ENCODE measurements at regions not wholly inside any gene's neighbourhood (a gene's known extent, or its start where the extent isn't known, plus 50 kb on each side); places are given as distances from the start of the nearest gene placed in this dataset.
"Not testable (repeated sequence)": the region's sequence is repeated elsewhere in the genome, so short reads cannot be mapped to it uniquely, and the experiment has no call there.

DNA sequence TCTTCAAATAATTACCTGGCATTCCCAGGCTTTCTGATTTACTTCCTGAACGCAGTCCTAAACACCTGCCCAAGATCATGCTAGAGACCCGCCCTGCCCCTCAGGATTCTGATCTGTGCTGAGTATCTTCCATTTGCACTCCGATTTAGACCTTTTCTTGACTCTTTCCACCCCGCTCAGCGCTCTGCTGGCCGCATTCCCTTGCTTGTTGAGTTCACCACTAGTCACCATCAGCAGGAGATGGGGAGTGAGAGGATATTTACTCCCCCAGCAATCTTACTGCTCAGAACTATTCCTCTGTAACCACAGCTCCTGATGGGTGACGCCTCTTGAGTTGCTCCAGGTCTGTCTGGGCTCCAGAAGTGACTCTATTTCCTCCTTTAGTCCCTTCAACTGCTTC, 419.4 kb upstream of the MIR17HG start:
- DNase-seq (ENCODE audit: low read depth): no peak

DNA sequence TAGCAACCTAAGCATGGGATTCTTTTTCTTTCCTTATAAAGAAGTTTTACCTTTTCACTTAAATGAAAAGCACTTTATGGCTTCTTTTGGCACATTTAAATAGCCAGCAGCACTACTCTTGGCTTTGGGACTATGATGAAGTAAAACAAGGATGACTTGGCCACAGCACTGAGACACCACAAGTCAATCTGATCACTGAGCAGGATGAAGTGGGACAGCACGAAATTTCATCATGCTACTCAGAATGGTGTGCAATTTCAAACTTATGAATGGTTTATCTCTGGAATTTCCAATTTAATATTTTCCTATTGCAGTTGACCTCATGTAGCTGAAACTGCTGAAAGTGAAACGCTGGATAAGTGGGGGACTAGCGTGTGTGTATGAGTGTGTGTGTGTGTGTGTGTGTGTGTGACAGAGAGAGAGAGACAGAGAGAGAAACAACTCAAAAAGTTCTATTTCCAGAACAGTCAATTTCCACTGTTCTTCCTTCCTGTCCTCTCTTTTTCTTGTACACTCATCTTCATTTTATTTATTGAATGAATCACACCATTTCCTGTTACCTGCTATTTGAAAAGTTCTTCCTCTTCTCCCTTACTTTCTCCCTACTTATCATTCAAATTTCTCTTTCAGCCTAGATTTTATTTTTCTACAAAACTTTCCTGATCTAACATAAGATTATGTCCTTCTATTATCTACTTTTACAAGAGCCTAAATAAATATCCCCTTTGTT, 414.2 kb upstream of the MIR17HG start:
- DNase-seq (ENCODE audit: low read depth): no peak

DNA sequence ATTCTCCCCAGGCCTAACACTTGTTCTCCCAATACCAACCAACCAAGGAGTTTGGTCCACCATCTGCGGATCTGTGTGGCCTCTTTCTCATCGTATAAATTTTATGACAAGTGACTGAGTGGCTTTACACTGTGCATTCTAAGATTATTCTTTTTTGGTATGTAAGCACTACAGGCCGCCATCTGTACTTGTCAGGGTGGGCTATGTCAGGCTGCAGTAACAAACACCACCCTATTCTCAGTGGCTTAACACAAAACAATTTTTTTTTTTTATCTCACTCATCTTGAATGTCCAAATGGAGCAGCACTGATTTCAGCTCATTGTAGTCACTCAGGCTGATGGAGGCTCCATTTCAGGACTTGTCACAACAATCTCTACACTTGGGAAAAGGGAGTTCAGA, 412.7 kb upstream of the MIR17HG start:
- DNase-seq (ENCODE audit: low read depth): no peak

DNA sequence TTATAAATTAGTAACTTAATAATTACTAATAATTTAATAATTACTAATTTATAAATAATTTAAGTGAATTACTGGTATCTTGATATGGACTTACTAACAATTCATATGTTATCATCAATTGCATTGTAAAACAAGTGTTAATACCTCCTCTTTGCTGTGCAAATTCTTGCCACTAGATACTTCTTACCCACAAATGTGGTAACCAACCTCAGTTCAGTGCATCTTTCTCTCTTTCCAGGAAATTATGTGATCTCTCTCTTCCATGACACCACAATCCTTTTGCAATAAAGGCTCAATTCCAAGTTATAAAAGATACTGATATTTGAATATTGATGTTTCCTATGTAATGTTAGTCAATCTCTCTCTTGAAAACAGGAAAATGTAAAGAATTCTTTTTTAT, 408.6 kb upstream of the MIR17HG start:
- DNase-seq (ENCODE audit: low read depth): no peak

DNA sequence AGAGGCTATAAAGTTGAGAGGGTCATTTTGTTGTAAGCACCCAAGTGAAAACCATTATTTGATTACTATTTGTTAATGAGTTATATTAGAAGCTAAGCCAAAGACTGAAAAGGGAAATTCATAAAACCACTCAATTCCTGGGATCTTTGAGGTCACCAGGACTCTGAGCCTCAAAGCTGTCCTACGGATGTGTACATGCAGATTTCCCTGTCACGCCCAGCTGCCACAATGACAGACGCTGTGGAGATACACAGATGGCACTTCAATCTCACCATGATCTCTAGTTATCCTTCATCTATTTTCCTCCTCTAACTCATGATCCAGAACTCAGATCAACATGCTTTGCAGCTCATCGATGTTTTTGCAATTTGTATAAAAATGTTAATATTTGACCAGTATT, 403.5 kb upstream of the MIR17HG start:
- DNase-seq (ENCODE audit: low read depth): no peak

DNA sequence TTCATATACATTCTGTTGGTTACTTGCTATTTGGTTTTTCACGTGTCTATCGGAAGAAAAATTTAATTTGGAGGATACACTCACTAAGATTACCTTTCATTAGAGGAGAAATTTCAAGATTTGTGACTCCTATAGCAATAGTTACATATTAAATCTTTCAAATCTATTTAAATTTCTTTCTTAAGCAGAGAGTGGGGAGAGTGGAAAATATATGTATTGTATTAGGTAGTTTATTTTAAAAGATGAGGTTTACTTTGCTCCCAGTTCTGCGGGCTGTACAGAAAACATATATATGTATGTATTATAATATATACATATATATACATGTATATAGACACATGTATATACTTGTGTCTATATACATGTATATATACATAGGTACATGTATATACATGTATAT, 402.3 kb upstream of the MIR17HG start:
- not testable (repeated sequence) for DNase-seq (ENCODE audit: low read depth)

DNA sequence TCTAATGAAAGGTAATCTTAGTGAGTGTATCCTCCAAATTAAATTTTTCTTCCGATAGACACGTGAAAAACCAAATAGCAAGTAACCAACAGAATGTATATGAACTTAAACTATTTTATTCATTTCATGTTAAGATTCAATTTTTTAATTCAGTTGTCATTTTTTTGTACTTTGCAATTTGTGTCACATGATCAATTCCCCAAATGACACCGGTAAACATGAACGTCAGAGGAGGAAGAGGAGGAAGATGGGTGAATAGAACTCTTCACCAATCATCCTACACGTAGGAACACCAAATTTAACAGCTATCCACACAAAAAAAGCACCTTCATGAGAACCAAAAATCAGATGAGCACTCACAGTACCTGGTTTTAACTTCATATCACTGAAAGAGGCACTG, 401.4 kb upstream of the MIR17HG start:
- DNase-seq (ENCODE audit: low read depth): not testable (repeated sequence)

DNA sequence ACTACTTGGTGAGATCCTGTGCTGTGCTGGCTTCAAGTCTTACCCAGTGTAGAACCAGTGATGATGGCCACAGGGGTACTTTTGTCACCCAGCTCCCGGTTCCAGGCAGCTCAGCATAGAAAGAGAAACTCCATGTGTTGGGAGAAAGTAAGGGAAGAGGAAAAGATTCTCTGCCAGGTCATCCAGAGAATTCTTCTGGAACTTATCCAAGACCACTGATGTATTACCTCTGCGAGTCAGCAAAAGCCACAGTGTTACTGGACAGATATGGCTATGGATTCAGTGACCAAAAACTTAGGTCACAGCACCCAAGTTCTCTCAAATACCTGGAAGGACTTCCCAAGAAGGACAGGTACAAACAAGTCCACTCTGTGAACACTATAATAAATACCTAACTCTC, 399.5 kb upstream of the MIR17HG start:
- DNase-seq (ENCODE audit: low read depth): no peak

DNA sequence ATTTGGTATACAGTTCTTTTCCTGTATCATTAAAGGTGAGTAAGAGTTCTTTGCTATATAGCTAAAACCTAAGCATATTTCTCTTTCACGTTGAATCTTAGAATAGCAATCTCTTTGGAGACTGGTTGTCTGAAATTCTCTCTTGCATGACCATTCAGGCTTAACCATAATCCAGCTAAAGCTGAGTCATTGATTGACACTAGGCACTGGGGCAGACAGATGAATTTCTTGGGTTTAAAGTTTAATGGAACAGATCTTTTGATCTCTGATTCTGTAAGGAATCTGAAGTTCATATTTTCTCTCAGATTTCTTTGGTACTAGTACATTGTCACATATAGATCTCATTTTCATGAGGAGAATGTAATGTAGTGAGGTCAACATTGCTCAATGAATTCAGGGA, 397.3 kb upstream of the MIR17HG start:
- DNase-seq (ENCODE audit: low read depth): no peak

DNA sequence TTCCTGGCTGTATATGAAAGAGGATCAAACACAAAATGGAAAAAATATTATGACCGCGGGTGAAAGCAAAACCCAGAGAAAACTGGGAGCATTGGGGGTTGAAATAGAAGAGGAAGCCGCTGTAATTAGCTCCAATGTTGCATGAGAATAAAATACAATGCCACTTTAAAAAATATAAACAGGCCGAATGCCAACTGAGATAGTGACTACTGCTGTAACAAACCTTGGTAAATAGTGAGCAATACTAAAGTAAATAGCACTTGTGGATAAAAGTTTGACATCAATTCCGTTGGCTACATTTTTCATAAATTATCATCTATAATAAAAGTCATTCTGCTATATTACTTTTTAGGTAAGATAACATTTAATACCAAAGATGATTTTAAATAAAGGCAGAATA, 395.8 kb upstream of the MIR17HG start:
- no peak for DNase-seq (ENCODE audit: low read depth)

DNA sequence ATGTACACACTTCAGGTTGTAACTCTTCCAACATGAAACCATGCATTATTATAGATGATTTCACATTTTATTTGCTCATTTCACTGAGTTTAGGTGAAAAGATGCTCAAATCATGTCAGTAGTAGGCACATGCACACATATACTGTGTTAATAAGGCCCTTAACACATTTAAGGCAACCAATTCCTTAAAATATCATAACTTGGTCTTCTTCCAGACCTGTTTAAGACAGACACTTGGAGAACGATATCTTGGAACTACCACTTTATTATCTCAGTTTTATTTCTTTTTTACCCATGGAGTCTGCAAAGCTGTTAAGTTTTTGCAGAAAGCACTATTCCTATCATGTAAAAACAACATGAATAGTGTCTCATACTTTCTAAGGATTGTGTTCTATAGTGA, 395.2 kb upstream of the MIR17HG start:
- no peak for DNase-seq (ENCODE audit: low read depth)

DNA sequence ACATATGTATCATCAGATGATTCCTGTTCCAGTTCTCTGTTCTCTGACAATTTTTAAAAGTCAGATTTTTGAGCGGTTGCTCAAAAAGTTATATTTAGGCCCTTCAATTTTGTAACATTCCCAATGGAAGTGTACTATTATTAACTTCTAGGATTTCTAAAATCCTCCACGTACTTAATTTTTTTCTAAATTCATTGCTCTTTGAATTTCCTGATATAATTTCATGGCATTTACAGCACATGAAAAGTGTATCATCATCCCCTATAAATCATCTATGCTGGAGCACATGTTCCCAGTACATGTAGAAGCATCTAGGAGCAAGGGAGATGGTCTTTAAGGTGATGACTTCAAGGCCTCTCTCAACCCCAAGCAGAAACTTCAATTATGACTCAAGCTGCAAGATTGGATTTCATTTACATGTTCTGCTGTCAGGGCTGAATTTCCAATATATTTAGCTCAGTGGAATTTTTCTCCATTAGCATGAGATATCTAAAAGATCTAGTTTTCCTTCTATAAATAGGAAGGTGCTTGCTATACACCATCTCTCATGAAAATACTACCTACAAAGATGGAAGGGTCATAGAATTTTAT, 392.8 kb upstream of the MIR17HG start:
- no peak for DNase-seq (ENCODE audit: low read depth)

DNA sequence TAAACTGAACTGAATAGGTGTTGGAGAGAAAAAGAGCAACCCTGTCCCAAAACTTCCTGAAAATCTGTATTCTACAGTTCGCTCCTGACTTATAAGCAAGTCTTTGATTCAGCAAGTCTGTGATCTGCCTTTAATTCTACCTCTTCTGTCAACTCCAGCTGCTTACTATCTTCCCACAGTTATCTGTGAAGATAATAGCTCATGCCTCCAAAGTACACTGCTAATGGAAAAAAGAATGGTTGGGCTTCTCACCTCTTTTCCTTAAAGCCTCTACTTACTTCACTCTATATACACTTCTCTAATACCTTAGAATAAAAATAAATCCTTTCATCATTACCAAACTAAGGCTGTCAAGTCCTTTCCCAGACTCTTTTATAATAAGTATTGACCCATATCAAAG, 391.5 kb upstream of the MIR17HG start:
- no peak for DNase-seq (ENCODE audit: low read depth)

DNA sequence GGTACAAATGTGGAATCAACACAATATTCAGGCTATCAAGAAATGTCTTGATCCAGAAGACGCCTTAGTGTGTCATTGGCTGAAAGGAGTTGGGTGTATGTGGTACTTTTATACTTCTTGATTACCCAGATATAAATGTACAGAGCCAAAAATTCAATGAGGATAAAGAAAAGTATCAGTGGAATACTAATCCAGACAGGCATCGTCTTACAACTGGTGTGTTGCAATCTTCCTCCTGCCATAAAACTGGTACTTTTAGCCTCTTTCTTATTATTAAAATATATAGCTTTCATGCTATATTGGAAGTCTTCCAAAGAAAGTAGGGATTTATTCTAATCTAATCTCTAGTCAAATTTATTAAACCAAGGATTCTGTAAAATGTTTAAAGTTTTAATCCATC, 388.6 kb upstream of the MIR17HG start:
- DNase-seq (ENCODE audit: low read depth): no peak

DNA sequence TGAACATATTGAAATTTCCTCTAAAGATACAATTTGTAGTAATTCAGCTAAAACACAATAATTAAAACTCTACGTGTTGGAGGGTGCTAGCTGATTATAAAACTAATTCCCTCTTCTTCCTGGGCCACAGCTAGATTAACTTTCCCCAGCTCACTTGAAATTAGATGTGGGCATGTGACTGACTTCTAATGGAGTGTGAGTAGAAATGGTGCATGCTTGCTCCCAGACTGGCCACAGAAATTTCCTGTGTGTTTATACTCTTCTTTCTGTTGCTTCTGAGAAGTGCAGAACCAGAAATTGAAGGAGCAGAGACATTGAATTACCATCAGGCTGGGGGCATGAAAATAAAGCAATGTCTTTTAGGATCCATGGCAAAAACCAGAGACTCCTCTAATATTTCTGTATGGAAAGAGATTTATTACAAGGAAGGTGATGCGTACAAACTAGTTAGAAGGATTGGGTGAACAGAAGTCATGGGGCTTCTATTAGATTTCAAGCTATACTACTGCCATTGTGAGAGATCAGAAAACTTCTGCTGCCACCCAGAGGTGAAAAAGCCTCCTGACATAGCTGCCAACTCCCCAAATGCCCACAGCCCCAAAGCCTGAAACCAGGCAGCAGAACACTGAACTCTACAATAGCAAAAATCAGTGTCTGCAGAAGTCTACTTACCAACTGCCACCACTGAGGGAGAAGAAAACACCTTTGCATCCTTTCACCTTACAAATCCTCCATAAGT, 379.2 kb upstream of the MIR17HG start:
- no peak for DNase-seq (ENCODE audit: low read depth)

DNA sequence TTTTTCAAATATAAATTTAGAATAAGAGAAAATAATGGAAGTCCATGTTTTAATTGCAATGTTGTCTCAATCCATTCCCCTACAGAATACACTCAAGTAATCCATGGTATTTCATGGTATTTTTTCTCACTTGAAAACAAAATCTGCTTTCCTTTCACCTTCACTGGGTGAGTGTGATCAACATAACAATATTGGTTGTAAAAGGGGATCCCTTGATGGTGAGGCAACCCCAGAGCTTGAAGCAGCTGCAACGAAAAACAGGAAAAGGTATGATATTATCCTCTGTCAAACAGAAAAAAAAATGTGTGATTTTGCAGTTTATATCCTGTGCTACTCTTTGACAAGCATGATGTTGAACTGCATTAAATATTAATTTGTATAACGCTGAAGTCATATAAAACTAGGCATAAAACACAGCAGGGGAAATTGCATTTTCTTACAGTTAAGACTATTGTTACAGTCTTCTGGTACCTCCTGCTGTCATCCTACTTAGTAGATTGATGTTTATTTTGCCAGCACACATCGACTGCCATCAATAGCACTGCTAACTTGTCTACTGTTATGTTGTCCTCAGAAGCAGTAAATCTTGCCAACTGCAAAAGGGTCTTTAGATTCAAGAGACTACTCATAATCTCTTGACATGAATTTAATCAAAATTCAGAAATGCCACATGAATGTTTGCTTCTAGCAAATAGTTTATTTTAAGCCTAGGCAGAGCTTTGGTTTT, 373.1 kb upstream of the MIR17HG start:
- no peak for DNase-seq (ENCODE audit: low read depth)

DNA sequence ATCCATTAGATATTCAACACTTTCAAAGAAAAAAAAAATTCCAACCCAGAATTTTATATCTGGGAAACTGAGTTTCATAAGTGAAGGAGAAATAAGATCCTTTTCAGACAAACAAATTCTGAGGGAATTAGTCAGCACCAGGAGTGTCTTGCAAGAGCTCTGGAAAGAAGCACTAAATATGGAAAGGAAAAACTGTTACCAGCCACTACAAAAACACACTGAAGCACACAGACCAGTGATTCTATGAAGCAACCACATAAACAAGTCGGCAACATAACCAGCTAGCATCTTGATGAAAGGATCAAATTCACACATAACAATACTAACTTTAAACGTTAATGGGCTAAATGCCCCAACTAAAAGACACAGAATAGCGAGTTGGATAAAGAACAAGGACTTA, 368.4 kb upstream of the MIR17HG start:
- no peak for DNase-seq (ENCODE audit: low read depth)

DNA sequence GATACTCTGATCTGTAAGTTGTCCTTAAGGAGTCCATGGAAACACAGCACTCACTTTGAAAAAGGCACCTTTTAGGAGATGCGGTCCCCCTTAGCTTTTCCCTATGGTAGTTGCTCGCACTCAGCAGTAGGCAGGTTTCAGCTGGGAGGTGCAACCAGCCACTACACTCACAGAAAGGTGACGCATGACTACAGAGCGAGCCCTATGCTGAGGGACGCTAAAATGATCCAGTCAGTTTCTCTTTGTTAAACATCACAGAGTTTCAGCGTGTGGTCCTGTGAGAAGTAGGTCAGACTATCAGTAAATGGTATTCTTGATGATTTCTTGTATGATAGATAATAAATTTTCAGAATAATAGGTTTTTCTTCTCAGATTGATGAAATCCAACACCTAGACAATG, 362.7 kb upstream of the MIR17HG start:
- DNase-seq (ENCODE audit: low read depth): no peak

DNA sequence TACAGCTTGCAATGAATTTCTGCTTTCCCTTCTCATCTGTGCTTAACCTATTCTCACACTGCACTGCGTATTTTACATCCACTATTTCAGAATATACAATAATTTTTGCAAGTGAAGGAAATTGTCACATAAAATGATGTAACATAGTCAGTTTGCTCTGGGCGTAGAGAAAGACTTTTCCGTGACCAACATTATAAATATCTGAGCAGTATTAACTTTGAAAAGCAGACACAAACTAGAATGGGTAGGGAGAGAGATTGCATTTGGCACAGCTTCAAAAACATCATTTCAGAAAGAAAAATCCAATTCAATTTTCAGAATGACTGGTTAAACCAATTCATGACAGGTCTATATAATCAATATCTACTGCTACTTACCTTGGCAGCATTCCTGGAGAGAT, 352.5 kb upstream of the MIR17HG start:
- DNase-seq (ENCODE audit: low read depth): no peak

DNA sequence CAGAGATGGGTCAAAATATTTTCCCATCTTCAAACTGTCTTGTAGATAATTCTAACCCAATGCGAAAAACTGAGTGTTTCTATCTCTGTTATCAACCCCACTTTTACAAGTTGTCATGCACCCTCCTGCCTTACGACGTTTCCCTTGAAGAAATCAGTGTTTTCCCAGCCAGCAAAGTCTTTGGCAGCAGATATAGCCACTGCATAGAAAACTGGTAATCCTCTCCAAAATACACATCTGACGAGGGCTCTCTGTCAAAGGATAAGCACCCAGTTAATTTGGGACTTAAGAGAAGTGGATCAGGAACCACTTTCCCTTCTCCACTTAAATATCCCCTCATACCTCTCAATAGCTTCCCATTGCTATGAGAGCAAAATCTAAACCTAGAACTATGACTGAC, 351.9 kb upstream of the MIR17HG start:
- no peak for DNase-seq (ENCODE audit: low read depth)

DNA sequence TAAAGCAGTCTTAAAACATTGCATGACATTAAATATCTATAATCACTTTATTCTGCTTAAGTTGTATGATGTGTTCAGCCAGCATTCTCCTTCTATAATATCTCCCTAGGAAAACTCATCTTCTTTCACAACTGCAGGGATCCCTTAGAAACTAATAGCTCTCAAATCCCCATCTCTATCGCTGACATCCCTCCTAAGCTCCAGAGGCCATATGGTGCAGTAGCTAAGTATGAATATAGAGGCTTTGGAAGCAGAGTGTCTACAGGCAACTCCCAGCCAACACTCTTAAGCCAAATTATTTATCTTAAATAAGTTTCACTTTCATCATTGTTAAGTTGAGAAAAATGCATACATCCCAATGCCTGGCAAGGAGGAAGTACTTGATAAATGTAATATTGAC, 349.5 kb upstream of the MIR17HG start:
- no peak for DNase-seq (ENCODE audit: low read depth)

DNA sequence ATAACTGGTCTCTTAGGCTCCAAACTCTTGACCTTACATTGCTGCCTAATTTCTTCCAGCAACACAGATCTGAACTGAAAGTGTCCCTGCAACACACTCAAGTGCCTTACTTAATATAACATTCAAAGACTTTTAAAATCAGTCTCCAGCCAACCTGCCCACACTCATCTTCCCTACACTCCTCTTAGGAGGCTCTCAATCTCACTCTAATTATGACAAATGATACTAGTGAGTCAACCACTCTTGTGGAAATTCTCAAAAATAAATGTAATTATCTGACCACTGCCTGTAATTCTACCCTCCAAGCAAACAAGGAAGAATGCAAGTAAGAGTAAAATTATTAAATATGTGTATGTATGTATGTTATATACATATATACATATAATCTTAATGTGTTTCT, 348.1 kb upstream of the MIR17HG start:
- DNase-seq (ENCODE audit: low read depth): no peak

DNA sequence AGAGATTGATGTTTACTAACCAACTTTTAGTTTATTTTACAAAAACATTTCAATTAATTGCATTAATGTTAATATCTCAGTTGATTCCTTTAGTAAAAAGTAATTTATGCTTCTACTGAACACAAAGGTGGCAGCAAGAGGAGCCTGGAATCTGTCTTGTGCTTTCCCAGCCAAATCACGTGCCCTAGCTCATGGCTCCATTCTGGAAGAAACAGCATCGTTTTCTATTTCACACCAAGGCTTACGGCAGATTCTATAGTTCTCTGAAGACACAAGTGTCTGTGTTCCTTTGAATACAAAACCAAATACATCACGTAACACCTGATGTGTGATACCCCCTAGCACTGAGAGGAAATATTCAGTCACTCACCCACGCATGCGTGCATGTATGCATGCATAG, 346.1 kb upstream of the MIR17HG start:
- DNase-seq (ENCODE audit: low read depth): no peak

Data from RPMI7951 (cell line).